SH-SY5Y (cell line): ENCODE measurements at regions not wholly inside any gene's neighbourhood (a gene's known extent, or its start where the extent isn't known, plus 50 kb on each side); places are given as distances from the start of the nearest gene placed in this dataset.

ENCODE experiments used
- GATA2 ChIP-seq: IDR thresholded peaks from 2 replicates; pipeline ENCODE4 v1.6.1; 2011; ENCODE audit warnings: mild to moderate bottlenecking, low read depth, low read length
- GATA3 ChIP-seq: IDR thresholded peaks from 2 replicates; pipeline ENCODE4 v1.6.1; 2011; ENCODE audit warnings: low read depth, mild to moderate bottlenecking, low read length, moderate library complexity

DNA sequence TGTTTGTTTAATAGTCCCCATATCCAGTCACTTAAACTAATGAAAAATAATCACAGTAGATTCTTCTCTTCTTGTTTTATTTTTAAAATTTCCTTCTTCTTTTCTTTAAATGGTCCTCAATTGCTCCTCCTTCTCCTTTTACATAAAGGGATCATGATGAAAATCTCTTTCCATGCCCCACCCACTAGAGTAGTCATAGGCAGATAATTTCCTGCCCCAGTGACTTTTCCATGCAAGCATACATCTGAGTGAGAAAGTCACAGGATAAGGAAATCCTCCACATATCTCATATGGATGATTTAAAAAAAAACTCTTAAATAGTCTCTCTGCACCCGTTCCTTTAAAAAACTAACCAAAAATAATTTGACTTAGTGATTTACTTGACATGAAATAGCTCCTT, 552.3 kb upstream of the SETBP1 start:
- TF ChIP-seq GATA2, result no peak
- no peak for TF ChIP-seq GATA3
